WTC11 (cell line): ENCODE measurements at regions not wholly inside any gene's neighbourhood (a gene's known extent, or its start where the extent isn't known, plus 50 kb on each side); places are given as distances from the start of the nearest gene placed in this dataset.

ENCODE experiments used
- ATAC-seq: fragments of 200-7000 bp; cut with Tn5 transposase; 2 replicates; pipeline ENCODE4 v1.10.0; 2021; ENCODE audit warnings: mild to moderate bottlenecking, moderate library complexity
- CTCF ChIA-PET: fragments of 300-600 bp; sonication (Branson Sonifier 250); formaldehyde crosslinking; loops from one replicate; lab custom pipeline; 2021; ENCODE audit warnings: antibody characterized with exemption; lab: Charles Lee
- POLR2A ChIA-PET: fragments of 350-600 bp; sonication (Branson Sonifier 250); formaldehyde crosslinking; loops from one replicate; lab custom pipeline; 2021; ENCODE audit warnings: antibody characterized with exemption; lab: Charles Lee
- DNase-seq: peaks from one replicate; pipeline ENCODE4 v3.0.0; 2021; ENCODE audit warnings: low spot score
- H3K27ac Mint-ChIP-seq: 2 replicates; pipeline ENCODE4 v1.8.0; 2021; ENCODE audit warnings: mixed read lengths
- H3K27me3 Mint-ChIP-seq: 2 replicates; pipeline ENCODE4 v1.8.0; 2021; ENCODE audit warnings: low read depth, mild to moderate bottlenecking, moderate library complexity, mixed read lengths
- H3K36me3 Mint-ChIP-seq: 2 replicates; pipeline ENCODE4 v1.8.0; 2021; ENCODE audit warnings: mixed read lengths
- H3K4me1 Mint-ChIP-seq: 2 replicates; pipeline ENCODE4 v1.8.0; 2022; ENCODE audit warnings: mixed read lengths
- H3K4me3 Mint-ChIP-seq: 2 replicates; pipeline ENCODE4 v1.8.0; 2021; ENCODE audit warnings: mild to moderate bottlenecking, moderate library complexity, mixed read lengths
- H3K9me3 Mint-ChIP-seq: 2 replicates; pipeline ENCODE4 v1.8.0; 2021; ENCODE audit warnings: mixed read lengths
- CTCF ChIP-seq: fragments of 200-600 bp; IDR thresholded peaks from 2 replicates; pipeline ENCODE4 v1.8.0; 2022; ENCODE audit warnings: antibody characterized with exemption
- ERG ChIP-seq: fragments of 250-450 bp; sonication (Bioruptor Pico); IDR thresholded peaks from 2 replicates; pipeline ENCODE4 v1.8.0; 2021; ENCODE audit warnings: mild to moderate bottlenecking
- ESRRA ChIP-seq: sonication (generic); formaldehyde crosslinking; IDR thresholded peaks from 2 replicates; pipeline ENCODE4 v1.8.1; 2022; ENCODE audit warnings: mild to moderate bottlenecking, missing genetic modification reagents, borderline replicate concordance
- ETV6 ChIP-seq: sonication (generic); formaldehyde crosslinking; IDR thresholded peaks from 2 replicates; pipeline ENCODE4 v1.8.1; 2022; ENCODE audit warnings: mild to moderate bottlenecking, missing genetic modification reagents
- FOXK1 ChIP-seq: sonication (generic); formaldehyde crosslinking; IDR thresholded peaks from 2 replicates; pipeline ENCODE4 v1.8.0; 2022; ENCODE audit warnings: mild to moderate bottlenecking, moderate library complexity, missing genetic modification reagents
- HMGA2 ChIP-seq: fragments of 250-450 bp; sonication (Bioruptor Pico); IDR thresholded peaks from 2 replicates; pipeline ENCODE4 v1.4.0; 2021; ENCODE audit warnings: mild to moderate bottlenecking, moderate library complexity
- HMGXB4 ChIP-seq: sonication (generic); formaldehyde crosslinking; IDR thresholded peaks from 2 replicates; pipeline ENCODE4 v1.8.1; 2023; ENCODE audit warnings: mild to moderate bottlenecking, moderate library complexity, missing genetic modification reagents
- IRF2 ChIP-seq: sonication (generic); formaldehyde crosslinking; IDR thresholded peaks from 2 replicates; pipeline ENCODE4 v1.8.0; 2022; ENCODE audit warnings: low read depth, missing genetic modification reagents, borderline replicate concordance
- MAX ChIP-seq: sonication (generic); formaldehyde crosslinking; IDR thresholded peaks from 2 replicates; pipeline ENCODE4 v1.8.0; 2022; ENCODE audit warnings: mild to moderate bottlenecking, missing genetic modification reagents
- SP1 ChIP-seq: sonication (generic); formaldehyde crosslinking; conservative IDR thresholded peaks from 2 replicates; pipeline ENCODE4 v1.8.1; 2022; ENCODE audit warnings: missing genetic modification reagents
- STAT6 ChIP-seq: sonication (generic); formaldehyde crosslinking; conservative IDR thresholded peaks from 2 replicates; pipeline ENCODE4 v1.8.1; 2023; ENCODE audit warnings: mild to moderate bottlenecking, low read depth, missing genetic modification reagents, moderate library complexity
- TP53 ChIP-seq: sonication (generic); formaldehyde crosslinking; IDR thresholded peaks from 2 replicates; pipeline ENCODE4 v1.8.1; 2023; ENCODE audit warnings: mild to moderate bottlenecking, missing genetic modification reagents
- ZNF317 ChIP-seq: sonication (generic); formaldehyde crosslinking; IDR thresholded peaks from 2 replicates; pipeline ENCODE4 v1.8.1; 2023; ENCODE audit warnings: low read depth, mild to moderate bottlenecking, moderate library complexity, missing genetic modification reagents, borderline replicate concordance
- ZNF396 ChIP-seq: fragments of 250-450 bp; sonication (Bioruptor Pico); IDR thresholded peaks from 2 replicates; pipeline ENCODE4 v1.8.0; 2021; ENCODE audit warnings: mild to moderate bottlenecking, moderate library complexity, borderline replicate concordance
- ZNF512 ChIP-seq: sonication (generic); formaldehyde crosslinking; IDR thresholded peaks from 2 replicates; pipeline ENCODE4 v1.8.1; 2022; ENCODE audit warnings: missing genetic modification reagents, borderline replicate concordance
- TF ChIP-seq, protein P1 (sequence below): sonication (generic); formaldehyde crosslinking; IDR thresholded peaks from 2 replicates; pipeline ENCODE4 v1.8.1; 2022; ENCODE audit warnings: mild to moderate bottlenecking, moderate library complexity, missing genetic modification reagents
- TF ChIP-seq, protein P2 (sequence below): sonication (generic); formaldehyde crosslinking; IDR thresholded peaks from 2 replicates; pipeline ENCODE4 v1.8.0; 2023; ENCODE audit warnings: mild to moderate bottlenecking, missing genetic modification reagents
- TF ChIP-seq, protein P3 (sequence below): sonication (generic); formaldehyde crosslinking; IDR thresholded peaks from 2 replicates; pipeline ENCODE4 v1.8.1; 2023; ENCODE audit warnings: mild to moderate bottlenecking, missing genetic modification reagents, borderline replicate concordance

GRCh38 chr4:81786063-81786763 is 314.5 kb upstream of the RASGEF1B start (continued):
- no peak for TF ChIP-seq ERG (CRISPR knock-in tag)
- TF ChIP-seq ZNF512, result no peak
- no peak for TF ChIP-seq ETV6 (CRISPR knock-in tag)
- TF ChIP-seq, protein P1, sequence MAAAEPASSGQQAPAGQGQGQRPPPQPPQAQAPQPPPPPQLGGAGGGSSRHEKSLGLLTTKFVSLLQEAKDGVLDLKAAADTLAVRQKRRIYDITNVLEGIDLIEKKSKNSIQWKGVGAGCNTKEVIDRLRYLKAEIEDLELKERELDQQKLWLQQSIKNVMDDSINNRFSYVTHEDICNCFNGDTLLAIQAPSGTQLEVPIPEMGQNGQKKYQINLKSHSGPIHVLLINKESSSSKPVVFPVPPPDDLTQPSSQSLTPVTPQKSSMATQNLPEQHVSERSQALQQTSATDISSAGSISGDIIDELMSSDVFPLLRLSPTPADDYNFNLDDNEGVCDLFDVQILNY (CRISPR knock-in tag), result no peak
- no peak for TF ChIP-seq TP53
- TF ChIP-seq ZNF396 (CRISPR knock-in tag), result no peak
- TF ChIP-seq ZNF317 (CRISPR knock-in tag), result no peak
- no peak for TF ChIP-seq FOXK1 (CRISPR knock-in tag)
- no peak for TF ChIP-seq MAX (CRISPR knock-in tag)
- TF ChIP-seq, all 79 proteins: peak for 0

- ChIA-PET POLR2A (no interaction called here), CTCF (no interaction called here)
- Mint-ChIP-seq H3K4me1 (no peaks in the 10 kb centered on the region), H3K27ac (no peak overlapping the region), H3K36me3 (no peaks in the 10 kb centered on the region), H3K4me3 (no peak overlapping the region), H3K9me3 (no peaks in the 10 kb centered on the region), H3K27me3 (no peaks in the 10 kb centered on the region)
- ATAC-seq (no peak), DNase-seq (no peak)
- no peak for TF ChIP-seq SP1 (CRISPR knock-in tag)
- no peak for TF ChIP-seq STAT6 (CRISPR knock-in tag)
- TF ChIP-seq HMGXB4 (CRISPR knock-in tag), result no peak
- TF ChIP-seq IRF2 (CRISPR knock-in tag), result no peak
- TF ChIP-seq, protein P2, sequence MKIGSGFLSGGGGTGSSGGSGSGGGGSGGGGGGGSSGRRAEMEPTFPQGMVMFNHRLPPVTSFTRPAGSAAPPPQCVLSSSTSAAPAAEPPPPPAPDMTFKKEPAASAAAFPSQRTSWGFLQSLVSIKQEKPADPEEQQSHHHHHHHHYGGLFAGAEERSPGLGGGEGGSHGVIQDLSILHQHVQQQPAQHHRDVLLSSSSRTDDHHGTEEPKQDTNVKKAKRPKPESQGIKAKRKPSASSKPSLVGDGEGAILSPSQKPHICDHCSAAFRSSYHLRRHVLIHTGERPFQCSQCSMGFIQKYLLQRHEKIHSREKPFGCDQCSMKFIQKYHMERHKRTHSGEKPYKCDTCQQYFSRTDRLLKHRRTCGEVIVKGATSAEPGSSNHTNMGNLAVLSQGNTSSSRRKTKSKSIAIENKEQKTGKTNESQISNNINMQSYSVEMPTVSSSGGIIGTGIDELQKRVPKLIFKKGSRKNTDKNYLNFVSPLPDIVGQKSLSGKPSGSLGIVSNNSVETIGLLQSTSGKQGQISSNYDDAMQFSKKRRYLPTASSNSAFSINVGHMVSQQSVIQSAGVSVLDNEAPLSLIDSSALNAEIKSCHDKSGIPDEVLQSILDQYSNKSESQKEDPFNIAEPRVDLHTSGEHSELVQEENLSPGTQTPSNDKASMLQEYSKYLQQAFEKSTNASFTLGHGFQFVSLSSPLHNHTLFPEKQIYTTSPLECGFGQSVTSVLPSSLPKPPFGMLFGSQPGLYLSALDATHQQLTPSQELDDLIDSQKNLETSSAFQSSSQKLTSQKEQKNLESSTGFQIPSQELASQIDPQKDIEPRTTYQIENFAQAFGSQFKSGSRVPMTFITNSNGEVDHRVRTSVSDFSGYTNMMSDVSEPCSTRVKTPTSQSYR (CRISPR knock-in tag), result no peak
- TF ChIP-seq CTCF, result no peak
- no peak for TF ChIP-seq ESRRA (CRISPR knock-in tag)
- TF ChIP-seq HMGA2 (CRISPR knock-in tag), result no peak
- TF ChIP-seq, protein P3, sequence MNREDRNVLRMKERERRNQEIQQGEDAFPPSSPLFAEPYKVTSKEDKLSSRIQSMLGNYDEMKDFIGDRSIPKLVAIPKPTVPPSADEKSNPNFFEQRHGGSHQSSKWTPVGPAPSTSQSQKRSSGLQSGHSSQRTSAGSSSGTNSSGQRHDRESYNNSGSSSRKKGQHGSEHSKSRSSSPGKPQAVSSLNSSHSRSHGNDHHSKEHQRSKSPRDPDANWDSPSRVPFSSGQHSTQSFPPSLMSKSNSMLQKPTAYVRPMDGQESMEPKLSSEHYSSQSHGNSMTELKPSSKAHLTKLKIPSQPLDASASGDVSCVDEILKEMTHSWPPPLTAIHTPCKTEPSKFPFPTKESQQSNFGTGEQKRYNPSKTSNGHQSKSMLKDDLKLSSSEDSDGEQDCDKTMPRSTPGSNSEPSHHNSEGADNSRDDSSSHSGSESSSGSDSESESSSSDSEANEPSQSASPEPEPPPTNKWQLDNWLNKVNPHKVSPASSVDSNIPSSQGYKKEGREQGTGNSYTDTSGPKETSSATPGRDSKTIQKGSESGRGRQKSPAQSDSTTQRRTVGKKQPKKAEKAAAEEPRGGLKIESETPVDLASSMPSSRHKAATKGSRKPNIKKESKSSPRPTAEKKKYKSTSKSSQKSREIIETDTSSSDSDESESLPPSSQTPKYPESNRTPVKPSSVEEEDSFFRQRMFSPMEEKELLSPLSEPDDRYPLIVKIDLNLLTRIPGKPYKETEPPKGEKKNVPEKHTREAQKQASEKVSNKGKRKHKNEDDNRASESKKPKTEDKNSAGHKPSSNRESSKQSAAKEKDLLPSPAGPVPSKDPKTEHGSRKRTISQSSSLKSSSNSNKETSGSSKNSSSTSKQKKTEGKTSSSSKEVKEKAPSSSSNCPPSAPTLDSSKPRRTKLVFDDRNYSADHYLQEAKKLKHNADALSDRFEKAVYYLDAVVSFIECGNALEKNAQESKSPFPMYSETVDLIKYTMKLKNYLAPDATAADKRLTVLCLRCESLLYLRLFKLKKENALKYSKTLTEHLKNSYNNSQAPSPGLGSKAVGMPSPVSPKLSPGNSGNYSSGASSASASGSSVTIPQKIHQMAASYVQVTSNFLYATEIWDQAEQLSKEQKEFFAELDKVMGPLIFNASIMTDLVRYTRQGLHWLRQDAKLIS, result no peak
Measured at GRCh38 chr4:81785338-81785737, 313.6 kb upstream of the RASGEF1B start.
